ENCODE measurements at regions not wholly inside any gene's neighbourhood (a gene's known extent, or its start where the extent isn't known, plus 50 kb on each side); places are given as distances from the start of the nearest gene placed in this dataset.

DNA sequence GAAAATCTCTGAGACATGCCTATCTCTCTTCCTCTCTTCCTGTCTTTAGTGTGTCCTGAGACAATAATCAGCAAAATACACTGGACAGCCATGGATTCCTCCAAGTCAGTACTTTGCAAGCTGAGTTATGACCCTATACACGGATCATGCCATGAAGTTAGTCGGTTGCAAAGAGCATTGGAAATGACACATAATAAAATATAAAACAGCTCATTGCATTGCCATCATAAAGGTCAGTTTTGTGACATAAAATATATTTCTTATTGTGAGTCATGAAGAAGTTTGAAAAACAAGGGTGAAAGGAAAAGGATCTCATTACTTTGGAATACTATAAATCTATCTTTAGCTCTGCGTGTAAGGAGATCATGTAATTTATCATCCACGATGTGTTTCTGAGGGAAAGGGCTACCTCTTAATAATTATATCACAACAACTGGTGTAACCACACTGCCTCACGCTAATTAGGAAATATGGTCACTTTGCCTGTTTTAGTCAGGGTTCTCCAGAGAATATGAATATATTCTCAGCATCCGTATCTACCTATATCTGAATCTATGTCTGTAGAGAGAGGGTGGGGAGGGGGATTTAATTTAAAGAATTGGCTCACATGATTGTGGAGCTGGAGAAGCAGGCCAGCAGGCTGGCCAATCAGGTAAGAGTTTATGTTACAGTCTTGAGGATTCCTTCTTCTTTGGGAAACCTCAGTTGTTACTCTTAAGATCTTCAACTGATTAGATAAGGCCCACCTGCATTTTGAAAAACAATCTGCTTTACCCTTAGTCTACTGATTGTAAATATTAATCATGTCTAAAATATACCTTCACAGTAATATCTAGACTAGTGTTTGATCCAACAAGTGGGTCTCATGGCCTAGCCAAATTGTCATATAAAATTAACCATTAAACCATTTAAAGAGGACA lies 198.8 kb downstream of the FAT3 start:
- TF ChIP-seq, protein P1, sequence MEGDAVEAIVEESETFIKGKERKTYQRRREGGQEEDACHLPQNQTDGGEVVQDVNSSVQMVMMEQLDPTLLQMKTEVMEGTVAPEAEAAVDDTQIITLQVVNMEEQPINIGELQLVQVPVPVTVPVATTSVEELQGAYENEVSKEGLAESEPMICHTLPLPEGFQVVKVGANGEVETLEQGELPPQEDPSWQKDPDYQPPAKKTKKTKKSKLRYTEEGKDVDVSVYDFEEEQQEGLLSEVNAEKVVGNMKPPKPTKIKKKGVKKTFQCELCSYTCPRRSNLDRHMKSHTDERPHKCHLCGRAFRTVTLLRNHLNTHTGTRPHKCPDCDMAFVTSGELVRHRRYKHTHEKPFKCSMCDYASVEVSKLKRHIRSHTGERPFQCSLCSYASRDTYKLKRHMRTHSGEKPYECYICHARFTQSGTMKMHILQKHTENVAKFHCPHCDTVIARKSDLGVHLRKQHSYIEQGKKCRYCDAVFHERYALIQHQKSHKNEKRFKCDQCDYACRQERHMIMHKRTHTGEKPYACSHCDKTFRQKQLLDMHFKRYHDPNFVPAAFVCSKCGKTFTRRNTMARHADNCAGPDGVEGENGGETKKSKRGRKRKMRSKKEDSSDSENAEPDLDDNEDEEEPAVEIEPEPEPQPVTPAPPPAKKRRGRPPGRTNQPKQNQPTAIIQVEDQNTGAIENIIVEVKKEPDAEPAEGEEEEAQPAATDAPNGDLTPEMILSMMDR (IDR thresholded peaks at IDR 0.05; ENCODE audit: borderline replicate concordance, extremely low read depth, low read length, poor library complexity, severe bottlenecking) = no peak
- TF ChIP-seq EZH2 (IDR thresholded peaks at IDR 0.05; ENCODE audit: borderline replicate concordance, low read depth, low read length, severe bottlenecking) = no peak
